Neural crest cell (in vitro differentiated cells): ENCODE measurements at regions not wholly inside any gene's neighbourhood (a gene's known extent, or its start where the extent isn't known, plus 50 kb on each side); places are given as distances from the start of the nearest gene placed in this dataset.

Experiments
- DNase-seq: peaks from one replicate; pipeline ENCODE4 v3.0.0; 2021; ENCODE audit warnings: low read depth, mixed read lengths, low spot score
- H3K27ac Mint-ChIP-seq: one replicate; pipeline ENCODE4 v1.8.0; 2021; ENCODE audit warnings: mild to moderate bottlenecking, mixed read lengths; ENCODE audit not compliant: unreplicated experiment
- H3K27me3 Mint-ChIP-seq: 2 replicates; pipeline ENCODE4 v1.8.0; 2021; ENCODE audit warnings: low read depth, mild to moderate bottlenecking, mixed read lengths
- H3K36me3 Mint-ChIP-seq: 2 replicates; pipeline ENCODE4 v1.8.0; 2021; ENCODE audit warnings: low read depth, mild to moderate bottlenecking, mixed read lengths
- H3K4me1 Mint-ChIP-seq: 2 replicates; pipeline ENCODE4 v1.8.0; 2021; ENCODE audit warnings: mixed read lengths
- H3K4me3 Mint-ChIP-seq: one replicate; pipeline ENCODE4 v1.8.0; 2021; ENCODE audit warnings: mild to moderate bottlenecking, mixed read lengths
- H3K9me3 Mint-ChIP-seq: 2 replicates; pipeline ENCODE4 v1.8.0; 2021; ENCODE audit warnings: mixed read lengths
- CTCF ChIP-seq: fragments of 200-600 bp; sonication (generic); conservative IDR thresholded peaks from 2 replicates; pipeline ENCODE4 v1.5.0; 2021; ENCODE audit warnings: antibody characterized with exemption, mild to moderate bottlenecking

GRCh38 chr12:59010118-59010517 is 89.8 kb upstream of the LRIG3 start:
- H3K36me3 Mint-ChIP-seq: no peaks in the 10 kb centered on the region
- no peaks in the 10 kb centered on the region for H3K4me1 Mint-ChIP-seq
- H3K9me3 Mint-ChIP-seq: no peaks in the 10 kb centered on the region
- DNase-seq: no peak
- TF ChIP-seq CTCF: no peak
- H3K27me3 Mint-ChIP-seq: no peaks in the 10 kb centered on the region
- no peak overlapping the region for H3K4me3 Mint-ChIP-seq
- H3K27ac Mint-ChIP-seq: peak overlapping the region; percentile 78

- H3K36me3 Mint-ChIP-seq: no peaks in the 10 kb centered on the region
- H3K27ac Mint-ChIP-seq: no peak overlapping the region
- no peak for DNase-seq
- no peaks in the 10 kb centered on the region for H3K9me3 Mint-ChIP-seq
- TF ChIP-seq CTCF: no peak
- no peaks in the 10 kb centered on the region for H3K4me1 Mint-ChIP-seq
- H3K4me3 Mint-ChIP-seq: no peak overlapping the region
- no peaks in the 10 kb centered on the region for H3K27me3 Mint-ChIP-seq
Observed at GRCh38 chr12:59007620-59008019, 87.3 kb upstream of the LRIG3 start.

- Mint-ChIP-seq H3K9me3 (no peaks in the 10 kb centered on the region), H3K27ac (no peak overlapping the region), H3K36me3 (no peaks in the 10 kb centered on the region), H3K4me3 (no peak overlapping the region), H3K27me3 (no peaks in the 10 kb centered on the region), H3K4me1 (no peaks in the 10 kb centered on the region)
- no peak for TF ChIP-seq CTCF
- no peak for DNase-seq
Observed at GRCh38 chr12:59005193-59005955, 85.1 kb upstream of the LRIG3 start.

GRCh38 chr12:59004456-59004855 is 84.2 kb upstream of the LRIG3 start:
- TF ChIP-seq CTCF: no peak
- H3K27me3 Mint-ChIP-seq: no peaks in the 10 kb centered on the region

GRCh38 chr12:58995666-58996363 is 75.5 kb upstream of the LRIG3 start:
- Mint-ChIP-seq H3K4me3 (no peak overlapping the region), H3K27me3 (no peaks in the 10 kb centered on the region), H3K4me1 (no peaks in the 10 kb centered on the region), H3K27ac (no peak overlapping the region), H3K9me3 (peaks cover 3% of the 10 kb centered on the region), H3K36me3 (no peaks in the 10 kb centered on the region)
- no peak for DNase-seq
- TF ChIP-seq CTCF: no peak

More at GRCh38 chr12:59004456-59004855, 84.2 kb upstream of the LRIG3 start:
- Mint-ChIP-seq H3K9me3 (no peaks in the 10 kb centered on the region), H3K4me3 (no peak overlapping the region), H3K27ac (no peak overlapping the region), H3K4me1 (no peaks in the 10 kb centered on the region), H3K36me3 (no peaks in the 10 kb centered on the region)
- no peak for DNase-seq
